ENCODE measurements at regions not wholly inside any gene's neighbourhood (a gene's known extent, or its start where the extent isn't known, plus 50 kb on each side); places are given as distances from the start of the nearest gene placed in this dataset.

DNA sequence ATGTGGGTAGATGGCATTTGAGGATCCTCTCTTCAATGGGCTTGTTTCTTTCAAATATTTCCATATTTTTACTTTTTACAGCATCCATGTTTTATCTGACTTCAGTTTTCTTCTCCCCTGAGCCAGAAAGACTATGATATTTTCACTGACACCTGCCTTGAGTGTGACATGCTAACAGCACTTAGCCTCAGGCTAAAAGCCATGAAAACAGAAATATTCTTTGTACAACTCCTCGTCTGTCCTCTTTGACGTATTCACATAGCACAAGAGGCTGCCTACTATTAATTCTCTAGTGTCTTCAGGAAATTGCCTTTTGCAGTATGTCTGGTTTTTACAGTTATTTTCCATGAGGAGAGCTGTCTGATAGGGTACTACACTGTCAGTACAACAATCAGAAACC lies 215.0 kb downstream of the MAD2L1 start:
- H3K9ac ChIP-seq (ENCODE audit: insufficient read depth, low read depth, low read length), result no peak overlapping the region
- no TSS peak for BruUV-seq (replicated peaks)
- WGBS (ENCODE audit: low lambda C conversion rate), result 2% methylated on average over 2 of the region's 2 CpGs
- no peak overlapping the region for H2AFZ ChIP-seq (ENCODE audit: low read length)
- no peaks in the 10 kb centered on the region for H3K79me2 ChIP-seq (ENCODE audit: insufficient read depth, low read length)
- ChIA-PET POLR2A (no interaction called here), CTCF (ENCODE audit: low intra/inter-chr PET ratio, low total read pairs) (no interaction called here)
- FAIRE-seq (no peak), DNase-seq (ENCODE audit: low spot score) (no peak), ATAC-seq (no peak)
- no peaks in the 10 kb centered on the region for H3K4me1 ChIP-seq (ENCODE audit: insufficient read depth, low read length)
- in situ Hi-C loops (cut with HindIII; ENCODE audit: extremely low pct_ligation_motif_present, low pct_unique_long_range_greater_than_20kb) (no loop called here), intact Hi-C loops (cut with micrococcal nuclease; ENCODE audit: unreplicated experiment) (no loop called here)
- TF ChIP-seq ZZZ3 (CRISPR knock-in tag; IDR thresholded peaks at IDR 0.05; ENCODE audit: borderline replicate concordance) (no peak), NFIC (IDR thresholded peaks at IDR 0.05; ENCODE audit: low read length) (no peak), ZNF367 (CRISPR knock-in tag; IDR thresholded peaks at IDR 0.05; ENCODE audit: borderline replicate concordance) (no peak), ARNTL (CRISPR knock-in tag; IDR thresholded peaks at IDR 0.05) (no peak), EP300 (IDR thresholded peaks at IDR 0.05; ENCODE audit: low read depth in 2 of 2, low read length in 2 of 2) (no peak), EP300 (CRISPR knock-in tag; IDR thresholded peaks at IDR 0.05; ENCODE audit: borderline replicate concordance) (no peak)
- TF ChIP-seq, protein P1, sequence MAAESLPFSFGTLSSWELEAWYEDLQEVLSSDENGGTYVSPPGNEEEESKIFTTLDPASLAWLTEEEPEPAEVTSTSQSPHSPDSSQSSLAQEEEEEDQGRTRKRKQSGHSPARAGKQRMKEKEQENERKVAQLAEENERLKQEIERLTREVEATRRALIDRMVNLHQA (CRISPR knock-in tag; IDR thresholded peaks at IDR 0.05), result no peak
- TF ChIP-seq, protein P2, sequence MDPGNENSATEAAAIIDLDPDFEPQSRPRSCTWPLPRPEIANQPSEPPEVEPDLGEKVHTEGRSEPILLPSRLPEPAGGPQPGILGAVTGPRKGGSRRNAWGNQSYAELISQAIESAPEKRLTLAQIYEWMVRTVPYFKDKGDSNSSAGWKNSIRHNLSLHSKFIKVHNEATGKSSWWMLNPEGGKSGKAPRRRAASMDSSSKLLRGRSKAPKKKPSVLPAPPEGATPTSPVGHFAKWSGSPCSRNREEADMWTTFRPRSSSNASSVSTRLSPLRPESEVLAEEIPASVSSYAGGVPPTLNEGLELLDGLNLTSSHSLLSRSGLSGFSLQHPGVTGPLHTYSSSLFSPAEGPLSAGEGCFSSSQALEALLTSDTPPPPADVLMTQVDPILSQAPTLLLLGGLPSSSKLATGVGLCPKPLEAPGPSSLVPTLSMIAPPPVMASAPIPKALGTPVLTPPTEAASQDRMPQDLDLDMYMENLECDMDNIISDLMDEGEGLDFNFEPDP (CRISPR knock-in tag; conservative IDR thresholded peaks at IDR 0.05), result no peak
- no peaks in the 10 kb centered on the region for H4K20me1 ChIP-seq (ENCODE audit: insufficient read depth, low read length)
- no peaks in the 10 kb centered on the region for H3K27me3 ChIP-seq (ENCODE audit: control insufficient read depth in 1 of 2, insufficient read depth in 2 of 2, low read length in 2 of 2)
- H3K27ac ChIP-seq (ENCODE audit: extremely low read length, insufficient read depth, low read length), result no peak overlapping the region
- no peak overlapping the region for H3K4me2 ChIP-seq (ENCODE audit: low read depth, low read length)
- H3K4me3 ChIP-seq (replicated peaks in 1 of 3; ENCODE audit: insufficient read depth in 1 of 3, low read depth in 2 of 3, low read length in 3 of 3), result no peak overlapping the region
- H3K9me3 ChIP-seq (ENCODE audit: low read length), result no peaks in the 10 kb centered on the region
- no peaks in the 10 kb centered on the region for H3K36me3 ChIP-seq (replicated peaks in 1 of 2; ENCODE audit: control insufficient read depth in 1 of 2, insufficient read depth in 2 of 2, low read length in 2 of 2)

DNA sequence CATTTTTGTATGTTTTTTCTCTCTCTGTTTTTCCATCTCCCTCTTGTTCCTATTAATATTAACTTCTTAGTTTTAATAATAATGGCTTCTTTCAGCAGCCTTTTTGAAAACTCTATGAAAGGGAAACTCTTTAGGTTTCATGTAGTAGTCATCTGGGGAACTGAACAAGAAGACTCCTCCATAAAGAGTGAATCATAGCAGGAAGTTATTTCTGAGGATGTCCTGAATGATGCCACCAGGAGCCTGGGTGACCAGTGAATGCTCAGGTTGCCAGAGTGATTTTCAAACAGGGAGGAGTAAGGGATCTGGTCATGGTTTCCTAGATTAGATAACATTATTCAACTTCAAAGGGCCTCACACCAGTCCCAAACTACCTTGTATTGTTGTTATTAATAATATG lies 212.8 kb upstream of the PDE5A start:
- Histone ChIP-seq H2AFZ (ENCODE audit: low read length) (no peak overlapping the region), H3K27me3 (ENCODE audit: control insufficient read depth in 1 of 2, insufficient read depth in 2 of 2, low read length in 2 of 2) (no peaks in the 10 kb centered on the region), H3K9me3 (ENCODE audit: low read length) (no peaks in the 10 kb centered on the region), H3K9ac (ENCODE audit: insufficient read depth, low read depth, low read length) (no peak overlapping the region), H4K20me1 (ENCODE audit: insufficient read depth, low read length) (no peaks in the 10 kb centered on the region), H3K79me2 (ENCODE audit: insufficient read depth, low read length) (no peaks in the 10 kb centered on the region), H3K4me2 (ENCODE audit: low read depth, low read length) (no peak overlapping the region), H3K27ac (ENCODE audit: extremely low read length, insufficient read depth, low read length) (no peak overlapping the region), H3K36me3 (replicated peaks in 1 of 2; ENCODE audit: control insufficient read depth in 1 of 2, insufficient read depth in 2 of 2, low read length in 2 of 2) (no peaks in the 10 kb centered on the region), H3K4me1 (ENCODE audit: insufficient read depth, low read length) (no peaks in the 10 kb centered on the region), H3K4me3 (replicated peaks in 1 of 3; ENCODE audit: insufficient read depth in 1 of 3, low read depth in 2 of 3, low read length in 3 of 3) (no peak overlapping the region)
- intact Hi-C loops (cut with micrococcal nuclease; ENCODE audit: unreplicated experiment) (no loop called here), in situ Hi-C loops (cut with HindIII; ENCODE audit: extremely low pct_ligation_motif_present, low pct_unique_long_range_greater_than_20kb) (no loop called here)
- BruUV-seq (replicated peaks), result no TSS peak
- DNase-seq (ENCODE audit: low spot score) (no peak), ATAC-seq (no peak), FAIRE-seq (no peak)
- ChIA-PET POLR2A (no interaction called here), CTCF (ENCODE audit: low intra/inter-chr PET ratio, low total read pairs) (no interaction called here)
- TF ChIP-seq, protein P3, sequence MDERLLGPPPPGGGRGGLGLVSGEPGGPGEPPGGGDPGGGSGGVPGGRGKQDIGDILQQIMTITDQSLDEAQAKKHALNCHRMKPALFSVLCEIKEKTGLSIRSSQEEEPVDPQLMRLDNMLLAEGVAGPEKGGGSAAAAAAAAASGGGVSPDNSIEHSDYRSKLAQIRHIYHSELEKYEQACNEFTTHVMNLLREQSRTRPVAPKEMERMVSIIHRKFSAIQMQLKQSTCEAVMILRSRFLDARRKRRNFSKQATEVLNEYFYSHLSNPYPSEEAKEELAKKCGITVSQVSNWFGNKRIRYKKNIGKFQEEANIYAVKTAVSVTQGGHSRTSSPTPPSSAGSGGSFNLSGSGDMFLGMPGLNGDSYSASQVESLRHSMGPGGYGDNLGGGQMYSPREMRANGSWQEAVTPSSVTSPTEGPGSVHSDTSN (CRISPR knock-in tag; IDR thresholded peaks at IDR 0.05), result no peak
- TF ChIP-seq NFYC (CRISPR knock-in tag; IDR thresholded peaks at IDR 0.05), result no peak
- no peak for TF ChIP-seq MXI1 (IDR thresholded peaks at IDR 0.05; ENCODE audit: borderline replicate concordance, low read depth, low read length)
- TF ChIP-seq TSC22D2 (CRISPR knock-in tag; IDR thresholded peaks at IDR 0.05; ENCODE audit: borderline replicate concordance), result no peak
- no peak for TF ChIP-seq ZNF737 (CRISPR knock-in tag; IDR thresholded peaks at IDR 0.05; ENCODE audit: borderline replicate concordance)
- TF ChIP-seq, protein P4, sequence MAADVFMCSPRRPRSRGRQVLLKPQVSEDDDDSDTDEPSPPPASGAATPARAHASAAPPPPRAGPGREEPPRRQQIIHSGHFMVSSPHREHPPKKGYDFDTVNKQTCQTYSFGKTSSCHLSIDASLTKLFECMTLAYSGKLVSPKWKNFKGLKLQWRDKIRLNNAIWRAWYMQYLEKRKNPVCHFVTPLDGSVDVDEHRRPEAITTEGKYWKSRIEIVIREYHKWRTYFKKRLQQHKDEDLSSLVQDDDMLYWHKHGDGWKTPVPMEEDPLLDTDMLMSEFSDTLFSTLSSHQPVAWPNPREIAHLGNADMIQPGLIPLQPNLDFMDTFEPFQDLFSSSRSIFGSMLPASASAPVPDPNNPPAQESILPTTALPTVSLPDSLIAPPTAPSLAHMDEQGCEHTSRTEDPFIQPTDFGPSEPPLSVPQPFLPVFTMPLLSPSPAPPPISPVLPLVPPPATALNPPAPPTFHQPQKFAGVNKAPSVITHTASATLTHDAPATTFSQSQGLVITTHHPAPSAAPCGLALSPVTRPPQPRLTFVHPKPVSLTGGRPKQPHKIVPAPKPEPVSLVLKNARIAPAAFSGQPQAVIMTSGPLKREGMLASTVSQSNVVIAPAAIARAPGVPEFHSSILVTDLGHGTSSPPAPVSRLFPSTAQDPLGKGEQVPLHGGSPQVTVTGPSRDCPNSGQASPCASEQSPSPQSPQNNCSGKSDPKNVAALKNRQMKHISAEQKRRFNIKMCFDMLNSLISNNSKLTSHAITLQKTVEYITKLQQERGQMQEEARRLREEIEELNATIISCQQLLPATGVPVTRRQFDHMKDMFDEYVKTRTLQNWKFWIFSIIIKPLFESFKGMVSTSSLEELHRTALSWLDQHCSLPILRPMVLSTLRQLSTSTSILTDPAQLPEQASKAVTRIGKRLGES (CRISPR knock-in tag; IDR thresholded peaks at IDR 0.05; ENCODE audit: borderline replicate concordance), result no peak
- TF ChIP-seq ZNF768 (CRISPR knock-in tag; IDR thresholded peaks at IDR 0.05), result no peak
